Stimulated activated naive CD8-positive, alpha-beta T cell treated with anti-CD3 and anti-CD28 coated beads, Interleukin-15, Interleukin-2, amounts not matched to agents 100 ng/mL and 50 ng/mL, for 24 hours (primary cell): ENCODE measurements at regions not wholly inside any gene's neighbourhood (a gene's known extent, or its start where the extent isn't known, plus 50 kb on each side); places are given as distances from the start of the nearest gene placed in this dataset.

ENCODE experiments used
- H3K27ac Mint-ChIP-seq: one replicate; pipeline ENCODE4 v1.8.0; 2021; ENCODE audit warnings: mild to moderate bottlenecking, mixed read lengths
- H3K27me3 Mint-ChIP-seq: one replicate; pipeline ENCODE4 v1.8.0; 2021; ENCODE audit warnings: mixed read lengths
- H3K36me3 Mint-ChIP-seq: one replicate; pipeline ENCODE4 v1.8.0; 2021; ENCODE audit warnings: low read depth, mixed read lengths
- H3K4me1 Mint-ChIP-seq: one replicate; pipeline ENCODE4 v1.8.0; 2021; ENCODE audit warnings: low read depth, mixed read lengths
- H3K4me3 Mint-ChIP-seq: one replicate; pipeline ENCODE4 v1.8.0; 2021; ENCODE audit warnings: mild to moderate bottlenecking, mixed read lengths
- H3K9me3 Mint-ChIP-seq: one replicate; pipeline ENCODE4 v1.8.0; 2021; ENCODE audit warnings: mixed read lengths

- H3K4me3 Mint-ChIP-seq = no peak overlapping the region
- peaks cover 9% of the 10 kb centered on the region for H3K27me3 Mint-ChIP-seq
- H3K36me3 Mint-ChIP-seq = no peaks in the 10 kb centered on the region
- no peaks in the 10 kb centered on the region for H3K9me3 Mint-ChIP-seq
- no peak overlapping the region for H3K27ac Mint-ChIP-seq
- H3K4me1 Mint-ChIP-seq = no peaks in the 10 kb centered on the region
These were observed 438.5 kb downstream of the MED13L start for GRCh38 chr12:115838952-115839351.

- Mint-ChIP-seq H3K9me3 (no peaks in the 10 kb centered on the region), H3K4me3 (no peak overlapping the region), H3K27me3 (peaks cover 9% of the 10 kb centered on the region), H3K36me3 (no peaks in the 10 kb centered on the region), H3K27ac (no peak overlapping the region), H3K4me1 (no peaks in the 10 kb centered on the region)
These were observed 440.3 kb downstream of the MED13L start for GRCh38 chr12:115837220-115837619.

DNA sequence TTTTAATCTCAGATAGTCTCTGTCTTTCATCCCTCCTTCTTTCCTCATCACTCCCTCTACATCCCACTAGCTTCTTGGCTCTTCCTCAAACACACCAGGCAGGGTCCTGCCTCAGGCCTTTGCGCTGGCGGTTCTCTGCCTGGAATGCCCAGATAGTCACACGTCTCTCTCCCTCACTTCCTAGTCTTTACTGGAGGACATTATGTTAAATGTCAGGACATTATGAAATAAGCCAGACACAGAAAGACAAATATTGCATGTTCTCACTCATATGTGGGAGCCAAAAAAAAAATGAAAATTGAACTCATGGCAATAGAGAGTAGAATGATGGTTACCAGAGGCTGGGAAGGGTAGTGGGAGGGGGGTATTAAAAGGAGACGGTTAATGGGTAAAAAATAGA, 442.0 kb downstream of the MED13L start:
- Mint-ChIP-seq H3K4me1 (no peaks in the 10 kb centered on the region), H3K36me3 (no peaks in the 10 kb centered on the region), H3K4me3 (no peak overlapping the region), H3K27ac (no peak overlapping the region), H3K27me3 (peaks cover 9% of the 10 kb centered on the region), H3K9me3 (no peaks in the 10 kb centered on the region)

DNA sequence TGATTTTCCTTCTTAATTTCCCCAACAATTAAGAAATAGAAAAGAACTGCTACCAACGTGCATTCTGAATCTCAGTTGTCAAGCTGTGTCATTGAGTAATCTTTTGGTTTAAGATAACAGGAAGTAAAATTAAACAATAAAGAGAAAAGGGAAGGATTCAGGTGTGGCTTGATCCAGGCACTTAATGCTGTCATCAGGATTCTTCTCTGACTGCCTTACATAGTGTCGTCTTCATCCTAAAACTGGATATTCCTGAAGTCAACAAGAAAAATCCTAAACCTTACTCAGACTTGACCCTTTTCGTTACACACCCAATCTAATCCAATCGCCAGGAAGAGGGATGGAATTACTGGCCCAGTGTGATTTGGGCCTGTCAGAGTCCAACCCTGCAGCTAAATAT, 443.8 kb downstream of the MED13L start:
- Mint-ChIP-seq H3K9me3 (no peaks in the 10 kb centered on the region), H3K4me1 (no peaks in the 10 kb centered on the region), H3K36me3 (no peaks in the 10 kb centered on the region), H3K27ac (no peak overlapping the region), H3K27me3 (peaks cover 9% of the 10 kb centered on the region), H3K4me3 (no peak overlapping the region)

DNA sequence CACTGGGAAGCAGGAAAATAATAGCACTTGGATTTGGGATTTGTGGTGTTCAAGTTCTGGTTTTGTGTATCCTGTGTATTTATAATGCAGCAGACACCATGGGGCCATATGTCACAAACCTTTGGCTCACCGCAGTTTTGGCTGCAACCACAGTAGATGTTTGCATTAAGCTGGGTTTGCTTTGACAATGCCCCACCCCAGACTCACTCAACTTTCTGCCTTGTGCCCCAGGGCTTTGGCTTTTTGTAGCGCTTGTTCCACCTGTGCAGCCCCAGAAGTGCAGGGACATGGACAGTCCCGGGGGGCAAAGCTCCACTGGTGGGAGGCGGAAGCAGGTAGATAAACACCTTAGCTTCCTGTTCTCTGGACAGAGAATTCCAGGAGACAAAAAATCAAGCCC, 446.9 kb downstream of the MED13L start:
- Mint-ChIP-seq H3K27ac (no peak overlapping the region), H3K9me3 (no peaks in the 10 kb centered on the region), H3K36me3 (no peaks in the 10 kb centered on the region), H3K27me3 (peaks cover 4% of the 10 kb centered on the region), H3K4me1 (no peaks in the 10 kb centered on the region), H3K4me3 (no peak overlapping the region)

DNA sequence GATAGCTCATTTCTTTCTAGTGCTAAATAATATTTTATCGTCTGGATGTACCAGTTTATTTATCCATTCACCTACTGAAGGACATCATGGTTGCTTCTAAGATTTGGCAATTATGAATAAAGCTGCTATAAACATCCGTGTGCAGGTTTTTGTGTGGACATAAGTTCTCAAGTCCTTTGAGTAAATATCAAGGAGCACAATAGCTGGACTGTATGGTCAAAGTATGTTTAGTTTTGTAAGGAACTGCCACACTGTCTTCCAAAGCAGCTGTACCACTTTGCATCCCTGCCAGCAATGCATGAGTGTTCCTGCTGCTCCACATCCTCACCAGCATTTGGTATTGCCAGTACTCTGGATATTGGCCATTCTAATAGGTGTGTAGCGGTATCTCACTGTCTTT, 447.4 kb downstream of the MED13L start:
- Mint-ChIP-seq H3K36me3 (no peaks in the 10 kb centered on the region), H3K27ac (no peak overlapping the region), H3K4me3 (no peak overlapping the region), H3K4me1 (no peaks in the 10 kb centered on the region), H3K27me3 (no peaks in the 10 kb centered on the region), H3K9me3 (no peaks in the 10 kb centered on the region)

DNA sequence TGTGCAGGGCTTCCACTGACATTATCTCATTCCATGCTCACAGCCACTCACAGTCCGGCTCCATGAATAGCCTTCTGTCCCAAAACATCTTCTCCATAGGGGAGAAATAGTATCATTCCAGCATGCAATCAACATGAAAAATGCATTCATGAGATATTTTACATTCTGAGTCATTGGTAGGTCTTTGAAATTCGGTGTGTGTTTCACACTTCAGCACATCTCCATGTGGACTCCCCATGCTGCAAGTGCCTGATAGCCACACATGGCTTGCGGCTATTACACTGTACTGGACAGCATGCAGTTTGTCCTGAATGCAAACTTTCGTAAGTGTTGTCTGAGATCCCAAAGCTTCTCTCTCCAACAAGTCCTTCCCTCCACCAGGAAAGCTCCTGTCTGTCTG, 449.3 kb downstream of the MED13L start:
- Mint-ChIP-seq H3K27me3 (peaks cover 6% of the 10 kb centered on the region), H3K4me1 (no peaks in the 10 kb centered on the region), H3K9me3 (peaks cover 4% of the 10 kb centered on the region), H3K36me3 (no peaks in the 10 kb centered on the region), H3K4me3 (no peak overlapping the region), H3K27ac (no peak overlapping the region)

- H3K9me3 Mint-ChIP-seq = peaks cover 4% of the 10 kb centered on the region
- H3K36me3 Mint-ChIP-seq = no peaks in the 10 kb centered on the region
- H3K27me3 Mint-ChIP-seq = peaks cover 6% of the 10 kb centered on the region
- no peak overlapping the region for H3K4me3 Mint-ChIP-seq
- no peaks in the 10 kb centered on the region for H3K4me1 Mint-ChIP-seq
- no peak overlapping the region for H3K27ac Mint-ChIP-seq
These were observed 452.4 kb downstream of the MED13L start for GRCh38 chr12:115824936-115825602.

- Mint-ChIP-seq H3K4me1 (no peaks in the 10 kb centered on the region), H3K36me3 (no peaks in the 10 kb centered on the region), H3K27ac (no peak overlapping the region), H3K9me3 (peaks cover 4% of the 10 kb centered on the region), H3K27me3 (peaks cover 9% of the 10 kb centered on the region), H3K4me3 (no peak overlapping the region)
These were observed 453.9 kb downstream of the MED13L start for GRCh38 chr12:115823635-115824034.

DNA sequence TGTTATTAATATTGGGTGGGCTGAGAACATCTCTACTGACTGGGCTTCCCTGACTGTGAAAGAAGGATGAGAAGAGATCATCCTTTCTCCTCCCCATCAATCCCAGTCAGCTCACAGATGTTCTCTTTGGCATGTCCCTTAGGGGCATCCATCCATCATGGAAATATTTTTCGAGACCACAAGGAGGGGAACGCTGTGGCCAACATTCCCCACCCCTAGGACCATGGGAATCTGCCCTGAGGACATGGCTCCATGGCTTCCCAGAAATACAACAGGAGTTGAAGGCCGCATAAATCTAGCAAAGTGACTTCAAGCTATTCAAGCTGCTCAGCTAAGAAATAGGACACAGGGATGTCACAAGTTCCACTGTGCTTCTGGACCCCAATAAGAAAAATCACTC, 456.8 kb downstream of the MED13L start:
- Mint-ChIP-seq H3K9me3 (peaks cover 4% of the 10 kb centered on the region), H3K27me3 (peaks cover 9% of the 10 kb centered on the region), H3K4me3 (no peak overlapping the region), H3K4me1 (no peaks in the 10 kb centered on the region), H3K36me3 (no peaks in the 10 kb centered on the region), H3K27ac (no peak overlapping the region)

DNA sequence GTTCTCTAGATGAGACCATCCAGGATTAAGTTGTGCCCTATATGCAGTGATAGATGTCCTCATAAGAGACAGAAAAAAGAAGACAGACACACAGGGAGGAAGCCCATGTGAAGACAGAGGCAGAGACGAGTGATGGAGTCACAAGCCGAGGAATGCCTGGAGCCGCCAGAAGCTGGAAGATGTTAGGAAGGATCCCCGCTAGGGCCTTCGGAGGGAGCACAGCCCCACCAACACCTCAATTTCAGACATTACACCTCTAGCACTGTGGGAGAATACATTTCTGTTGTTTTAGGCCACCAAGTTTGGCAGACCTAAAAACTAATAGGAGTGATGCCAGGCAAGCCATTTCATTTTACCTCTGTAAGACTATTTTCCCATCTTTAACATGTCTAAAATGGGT, 458.5 kb downstream of the MED13L start:
- Mint-ChIP-seq H3K36me3 (no peaks in the 10 kb centered on the region), H3K27me3 (peaks cover 9% of the 10 kb centered on the region)

DNA sequence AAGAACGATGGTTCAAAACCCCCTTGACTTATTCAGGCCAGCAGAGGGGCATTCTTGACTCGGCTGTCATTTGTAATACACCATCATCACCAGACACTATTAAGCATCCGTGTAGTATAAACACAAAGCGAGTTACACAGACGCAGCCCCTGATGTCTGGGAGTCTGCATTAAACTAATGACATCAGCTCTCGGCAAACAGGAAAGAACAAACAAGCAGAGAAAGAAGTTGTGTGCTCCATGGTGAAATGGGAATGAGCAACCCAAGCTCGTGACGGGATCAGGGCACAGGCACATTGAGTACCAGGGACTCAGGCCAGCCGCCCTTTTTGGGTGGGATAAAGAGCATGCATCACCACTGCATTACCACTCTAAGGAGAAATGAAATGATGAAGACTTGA, 460.1 kb downstream of the MED13L start:
- Mint-ChIP-seq H3K4me1 (no peaks in the 10 kb centered on the region), H3K36me3 (no peaks in the 10 kb centered on the region), H3K27me3 (peaks cover 3% of the 10 kb centered on the region), H3K4me3 (no peak overlapping the region), H3K9me3 (peaks cover 5% of the 10 kb centered on the region), H3K27ac (no peak overlapping the region)

More for the DNA sequence above, 458.5 kb downstream of the MED13L start:
- Mint-ChIP-seq H3K4me1 (no peaks in the 10 kb centered on the region), H3K4me3 (no peak overlapping the region), H3K9me3 (peaks cover 4% of the 10 kb centered on the region), H3K27ac (no peak overlapping the region)

- Mint-ChIP-seq H3K4me1 (no peaks in the 10 kb centered on the region), H3K9me3 (peaks cover 8% of the 10 kb centered on the region), H3K27ac (no peak overlapping the region), H3K27me3 (peaks cover 3% of the 10 kb centered on the region), H3K36me3 (no peaks in the 10 kb centered on the region), H3K4me3 (no peak overlapping the region)
These were observed 461.6 kb downstream of the MED13L start for GRCh38 chr12:115815924-115816323.

- Mint-ChIP-seq H3K27me3 (peaks cover 6% of the 10 kb centered on the region), H3K4me3 (no peak overlapping the region), H3K4me1 (no peaks in the 10 kb centered on the region), H3K9me3 (peaks cover 8% of the 10 kb centered on the region), H3K36me3 (no peaks in the 10 kb centered on the region), H3K27ac (no peak overlapping the region)
These were observed 464.2 kb downstream of the MED13L start for GRCh38 chr12:115813256-115813655.

- Mint-ChIP-seq H3K27ac (no peak overlapping the region), H3K9me3 (peaks cover 8% of the 10 kb centered on the region), H3K4me3 (no peak overlapping the region), H3K27me3 (peaks cover 6% of the 10 kb centered on the region), H3K4me1 (no peaks in the 10 kb centered on the region), H3K36me3 (no peaks in the 10 kb centered on the region)
These were observed 465.6 kb downstream of the MED13L start for GRCh38 chr12:115811929-115812328.

DNA sequence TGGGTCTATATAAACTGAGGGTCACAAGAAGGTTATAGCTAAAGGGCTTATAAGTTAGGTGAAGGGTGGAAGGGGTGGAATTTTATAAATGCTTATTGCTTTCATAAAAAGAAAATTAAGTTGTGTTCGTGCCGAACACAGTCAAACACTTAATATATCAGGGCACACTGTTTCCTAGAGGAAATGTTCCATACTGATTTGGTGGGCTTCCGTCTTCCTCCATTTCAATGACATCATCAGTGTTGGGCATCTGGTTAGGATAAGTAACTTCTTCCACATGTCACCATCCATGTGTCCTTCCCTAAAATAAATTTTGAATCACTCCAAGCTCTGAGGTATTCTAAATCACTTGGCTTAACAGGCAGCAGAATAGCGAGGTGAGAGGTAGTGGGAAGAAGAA, 466.4 kb downstream of the MED13L start:
- Mint-ChIP-seq H3K27ac (no peak overlapping the region), H3K4me1 (no peaks in the 10 kb centered on the region), H3K4me3 (no peak overlapping the region), H3K36me3 (no peaks in the 10 kb centered on the region), H3K27me3 (peaks cover 6% of the 10 kb centered on the region), H3K9me3 (peaks cover 8% of the 10 kb centered on the region)
